ENCODE measurements at regions not wholly inside any gene's neighbourhood (a gene's known extent, or its start where the extent isn't known, plus 50 kb on each side); places are given as distances from the start of the nearest gene placed in this dataset.

DNA sequence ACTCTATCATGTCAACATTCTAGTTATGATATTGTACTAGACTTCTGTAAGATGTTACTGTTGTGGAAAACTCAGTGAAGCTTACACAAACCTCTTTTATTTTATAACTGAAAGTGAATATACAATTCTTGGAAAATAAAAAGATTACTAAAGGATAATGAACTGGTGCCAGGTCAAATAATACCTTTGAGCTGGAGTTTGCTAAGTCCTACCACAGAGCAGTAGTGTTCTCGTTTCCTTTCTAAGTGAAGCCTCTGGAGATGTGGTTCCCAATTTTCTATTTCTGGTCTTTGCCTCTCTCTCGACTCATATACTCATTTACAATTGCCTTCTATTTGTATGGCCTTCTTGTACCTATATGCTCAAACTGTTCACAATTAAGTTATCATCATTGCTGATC, 942.9 kb downstream of the SQOR start:
- TF ChIP-seq POLR2AphosphoS5 (IDR thresholded peaks at IDR 0.05; ENCODE audit: low read depth, low read length), result no peak
- no peak for TF ChIP-seq FOXP2 (optimal IDR thresholded peaks at IDR 0.05; ENCODE audit: borderline replicate concordance, extremely low read depth, extremely low read length, insufficient read depth)
- no peak for TF ChIP-seq TAF1 (IDR thresholded peaks at IDR 0.05; ENCODE audit: borderline replicate concordance, insufficient read depth, low read length)
- no peak for TF ChIP-seq SIN3A (IDR thresholded peaks at IDR 0.05; ENCODE audit: borderline replicate concordance, insufficient read depth, low read length)
- TF ChIP-seq, protein P1, sequence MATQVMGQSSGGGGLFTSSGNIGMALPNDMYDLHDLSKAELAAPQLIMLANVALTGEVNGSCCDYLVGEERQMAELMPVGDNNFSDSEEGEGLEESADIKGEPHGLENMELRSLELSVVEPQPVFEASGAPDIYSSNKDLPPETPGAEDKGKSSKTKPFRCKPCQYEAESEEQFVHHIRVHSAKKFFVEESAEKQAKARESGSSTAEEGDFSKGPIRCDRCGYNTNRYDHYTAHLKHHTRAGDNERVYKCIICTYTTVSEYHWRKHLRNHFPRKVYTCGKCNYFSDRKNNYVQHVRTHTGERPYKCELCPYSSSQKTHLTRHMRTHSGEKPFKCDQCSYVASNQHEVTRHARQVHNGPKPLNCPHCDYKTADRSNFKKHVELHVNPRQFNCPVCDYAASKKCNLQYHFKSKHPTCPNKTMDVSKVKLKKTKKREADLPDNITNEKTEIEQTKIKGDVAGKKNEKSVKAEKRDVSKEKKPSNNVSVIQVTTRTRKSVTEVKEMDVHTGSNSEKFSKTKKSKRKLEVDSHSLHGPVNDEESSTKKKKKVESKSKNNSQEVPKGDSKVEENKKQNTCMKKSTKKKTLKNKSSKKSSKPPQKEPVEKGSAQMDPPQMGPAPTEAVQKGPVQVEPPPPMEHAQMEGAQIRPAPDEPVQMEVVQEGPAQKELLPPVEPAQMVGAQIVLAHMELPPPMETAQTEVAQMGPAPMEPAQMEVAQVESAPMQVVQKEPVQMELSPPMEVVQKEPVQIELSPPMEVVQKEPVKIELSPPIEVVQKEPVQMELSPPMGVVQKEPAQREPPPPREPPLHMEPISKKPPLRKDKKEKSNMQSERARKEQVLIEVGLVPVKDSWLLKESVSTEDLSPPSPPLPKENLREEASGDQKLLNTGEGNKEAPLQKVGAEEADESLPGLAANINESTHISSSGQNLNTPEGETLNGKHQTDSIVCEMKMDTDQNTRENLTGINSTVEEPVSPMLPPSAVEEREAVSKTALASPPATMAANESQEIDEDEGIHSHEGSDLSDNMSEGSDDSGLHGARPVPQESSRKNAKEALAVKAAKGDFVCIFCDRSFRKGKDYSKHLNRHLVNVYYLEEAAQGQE (IDR thresholded peaks at IDR 0.05; ENCODE audit: insufficient read depth in 1 of 2, low read depth in 2 of 2, low read length in 2 of 2), result no peak

DNA sequence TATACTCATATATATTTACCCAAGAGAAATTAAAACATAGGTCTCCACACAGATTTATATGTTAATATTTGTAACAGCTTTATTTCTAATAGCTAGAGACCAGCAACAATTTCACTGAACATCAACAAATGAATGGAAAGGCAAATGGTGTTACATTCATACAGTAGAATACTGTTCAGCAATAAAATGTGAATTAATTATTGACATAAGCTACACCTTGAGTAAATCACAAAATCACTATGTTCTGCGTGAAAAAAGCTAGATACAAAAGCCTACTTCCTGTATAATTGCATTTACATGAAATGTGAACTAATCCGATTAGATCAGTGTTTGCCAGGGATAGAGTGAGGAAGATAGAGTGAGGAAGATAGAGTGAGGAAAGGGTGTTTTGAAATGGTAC, 945.7 kb downstream of the SQOR start:
- TF ChIP-seq FOXP2 (optimal IDR thresholded peaks at IDR 0.05; ENCODE audit: borderline replicate concordance, extremely low read depth, extremely low read length, insufficient read depth) (no peak), SIN3A (IDR thresholded peaks at IDR 0.05; ENCODE audit: borderline replicate concordance, insufficient read depth, low read length) (no peak)

DNA sequence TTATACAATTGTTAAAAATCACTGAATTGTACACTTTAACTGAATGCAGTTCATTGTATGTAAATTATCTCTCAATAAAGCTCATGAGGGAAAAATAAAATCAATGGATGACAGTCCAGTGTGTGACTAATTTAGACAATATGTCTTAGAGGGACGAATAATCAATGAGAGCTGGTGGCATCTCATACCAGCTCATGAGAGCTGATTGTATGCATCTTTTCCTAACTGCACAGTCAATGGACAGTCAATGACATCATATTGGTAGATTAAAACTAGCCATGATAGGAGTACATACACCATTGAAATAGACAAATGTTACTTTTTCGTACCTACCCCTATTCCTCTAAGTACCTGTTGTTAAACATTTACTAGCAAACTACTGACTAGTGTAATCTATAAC, 946.1 kb downstream of the SQOR start:
- TF ChIP-seq POLR2AphosphoS5 (IDR thresholded peaks at IDR 0.05; ENCODE audit: low read depth, low read length), result no peak
- TF ChIP-seq, protein P1 (IDR thresholded peaks at IDR 0.05; ENCODE audit: insufficient read depth in 1 of 2, low read depth in 2 of 2, low read length in 2 of 2), result no peak
- no peak for TF ChIP-seq FOXP2 (optimal IDR thresholded peaks at IDR 0.05; ENCODE audit: borderline replicate concordance, extremely low read depth, extremely low read length, insufficient read depth)
- TF ChIP-seq TAF1 (IDR thresholded peaks at IDR 0.05; ENCODE audit: borderline replicate concordance, insufficient read depth, low read length), result no peak
- TF ChIP-seq SIN3A (IDR thresholded peaks at IDR 0.05; ENCODE audit: borderline replicate concordance, insufficient read depth, low read length), result no peak

DNA sequence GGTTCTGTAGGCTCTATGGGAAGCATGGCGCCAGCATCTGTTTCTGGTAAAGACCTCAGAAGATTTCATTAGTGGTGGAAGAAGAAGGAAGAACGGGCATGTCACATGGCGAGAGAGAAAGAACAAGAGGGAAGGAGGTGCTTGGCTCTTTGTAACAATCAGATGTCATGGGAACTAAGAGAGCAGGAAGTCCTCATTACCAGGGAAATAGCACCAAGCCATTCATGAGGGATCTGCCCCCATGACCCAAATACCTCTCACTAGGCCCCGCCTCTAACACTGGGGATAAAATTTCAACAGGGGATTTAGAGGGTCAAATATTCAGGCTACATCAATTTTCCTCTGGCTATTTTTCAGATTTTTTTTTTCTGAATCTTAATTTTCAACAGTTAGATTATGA, 954.3 kb downstream of the SQOR start:
- TF ChIP-seq SIN3A (IDR thresholded peaks at IDR 0.05; ENCODE audit: borderline replicate concordance, insufficient read depth, low read length) (0 out of 2 replicates have a peak, but pooled peaks have one; percentile 30), TAF1 (IDR thresholded peaks at IDR 0.05; ENCODE audit: borderline replicate concordance, insufficient read depth, low read length) (no peak), FOXP2 (optimal IDR thresholded peaks at IDR 0.05; ENCODE audit: borderline replicate concordance, extremely low read depth, extremely low read length, insufficient read depth) (no peak)

DNA sequence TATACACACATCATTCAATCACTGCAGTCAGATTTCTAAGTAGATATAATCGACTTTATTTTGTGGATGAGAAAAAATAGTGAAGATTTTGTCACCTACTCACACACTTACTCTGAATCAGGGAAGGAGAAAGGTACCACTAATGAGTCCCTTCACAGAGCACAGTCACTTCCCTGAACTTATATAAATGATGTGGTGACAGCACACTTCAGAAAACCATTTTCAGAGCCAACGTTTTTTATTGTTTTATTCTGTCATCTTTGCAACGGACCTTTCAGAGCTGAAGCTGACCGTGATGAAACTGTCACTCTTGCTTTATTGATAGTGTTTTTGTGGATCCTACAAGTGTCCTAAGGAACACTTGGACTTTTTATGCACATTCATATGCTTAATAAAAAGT, 956.6 kb downstream of the SQOR start:
- TF ChIP-seq POLR2AphosphoS5 (IDR thresholded peaks at IDR 0.05; ENCODE audit: low read depth, low read length) (no peak), SIN3A (IDR thresholded peaks at IDR 0.05; ENCODE audit: borderline replicate concordance, insufficient read depth, low read length) (no peak), TAF1 (IDR thresholded peaks at IDR 0.05; ENCODE audit: borderline replicate concordance, insufficient read depth, low read length) (no peak), FOXP2 (optimal IDR thresholded peaks at IDR 0.05; ENCODE audit: borderline replicate concordance, extremely low read depth, extremely low read length, insufficient read depth) (no peak)
- TF ChIP-seq, protein P1 (IDR thresholded peaks at IDR 0.05; ENCODE audit: insufficient read depth in 1 of 2, low read depth in 2 of 2, low read length in 2 of 2), result no peak

DNA sequence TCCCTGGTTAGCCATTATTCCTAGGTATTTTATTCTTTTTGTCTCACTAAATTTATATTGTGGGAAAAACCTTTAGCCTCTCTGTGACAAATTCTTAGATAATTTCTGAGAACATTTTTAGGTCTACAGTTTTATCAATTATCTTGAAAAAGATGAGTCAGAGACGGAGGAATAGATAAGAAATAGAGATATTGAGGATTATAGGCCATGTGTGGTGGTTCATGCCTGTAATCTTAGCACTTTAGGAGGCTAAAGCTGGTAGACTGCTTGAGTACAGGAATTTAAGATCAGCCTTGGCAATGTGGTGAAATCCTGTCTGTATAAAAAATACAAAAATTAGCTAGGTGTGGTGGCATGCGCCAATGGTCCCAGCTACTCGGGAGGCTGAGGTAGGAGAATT, 960.2 kb downstream of the SQOR start:
- TF ChIP-seq, protein P1 (IDR thresholded peaks at IDR 0.05; ENCODE audit: insufficient read depth in 1 of 2, low read depth in 2 of 2, low read length in 2 of 2), result no peak
- TF ChIP-seq FOXP2 (optimal IDR thresholded peaks at IDR 0.05; ENCODE audit: borderline replicate concordance, extremely low read depth, extremely low read length, insufficient read depth) (no peak), POLR2AphosphoS5 (IDR thresholded peaks at IDR 0.05; ENCODE audit: low read depth, low read length) (no peak), TAF1 (IDR thresholded peaks at IDR 0.05; ENCODE audit: borderline replicate concordance, insufficient read depth, low read length) (no peak), SIN3A (IDR thresholded peaks at IDR 0.05; ENCODE audit: borderline replicate concordance, insufficient read depth, low read length) (no peak)
